DMS 273 (cell line): ENCODE measurements at regions not wholly inside any gene's neighbourhood (a gene's known extent, or its start where the extent isn't known, plus 50 kb on each side); places are given as distances from the start of the nearest gene placed in this dataset.

Source experiments
- DNase-seq: peaks from one replicate; lab custom pipeline; 2025; ENCODE audit not compliant: unreplicated experiment; lab: John Stamatoyannopoulos, UW

DNA sequence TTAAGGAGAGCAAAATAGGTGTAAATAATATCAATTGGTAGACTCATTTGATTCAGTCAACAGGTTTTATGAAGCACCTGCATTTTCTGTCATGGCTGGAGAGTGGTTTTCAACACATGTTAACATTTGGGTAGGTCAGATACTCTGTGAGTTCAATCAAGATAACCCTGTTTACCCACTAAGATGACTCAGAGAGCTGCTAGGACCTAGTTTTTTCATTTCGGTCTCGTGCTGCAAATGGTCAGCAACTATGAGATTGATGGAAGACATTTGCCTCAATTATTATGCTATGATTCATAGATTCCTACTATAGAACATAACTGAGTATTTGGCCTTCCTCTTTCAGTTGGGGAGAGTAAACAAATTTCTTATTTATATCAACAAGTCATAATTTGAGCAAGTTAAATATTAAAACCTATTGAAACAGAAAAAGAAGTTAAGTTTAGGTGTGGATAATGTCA is 391.4 kb upstream of the CITED2 start:
- no peak for DNase-seq

DNA sequence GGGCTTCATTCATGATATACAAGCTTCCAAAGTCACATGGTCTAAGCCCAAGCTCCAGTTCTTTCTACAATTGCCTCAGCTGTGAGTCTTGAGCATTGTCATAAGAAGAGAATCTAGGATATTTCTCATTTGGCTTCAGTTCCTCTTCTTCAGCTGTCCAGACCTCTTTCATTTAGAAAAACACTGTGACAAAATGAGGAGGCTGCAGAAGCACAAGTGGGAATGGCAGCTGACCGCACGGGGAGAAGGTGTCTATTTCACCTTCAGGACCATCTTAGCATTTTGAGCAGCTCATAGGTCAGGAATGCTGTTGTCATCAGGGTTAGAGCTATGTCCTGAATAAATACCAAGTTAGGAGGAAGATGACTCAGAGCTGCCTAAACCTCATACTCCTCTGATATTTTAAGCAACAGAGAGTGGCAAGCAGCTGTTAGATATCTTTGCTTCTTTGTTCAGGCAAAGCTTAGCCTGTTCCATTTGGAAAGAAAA is 390.1 kb upstream of the CITED2 start:
- DNase-seq: peak; percentile 16

DNA sequence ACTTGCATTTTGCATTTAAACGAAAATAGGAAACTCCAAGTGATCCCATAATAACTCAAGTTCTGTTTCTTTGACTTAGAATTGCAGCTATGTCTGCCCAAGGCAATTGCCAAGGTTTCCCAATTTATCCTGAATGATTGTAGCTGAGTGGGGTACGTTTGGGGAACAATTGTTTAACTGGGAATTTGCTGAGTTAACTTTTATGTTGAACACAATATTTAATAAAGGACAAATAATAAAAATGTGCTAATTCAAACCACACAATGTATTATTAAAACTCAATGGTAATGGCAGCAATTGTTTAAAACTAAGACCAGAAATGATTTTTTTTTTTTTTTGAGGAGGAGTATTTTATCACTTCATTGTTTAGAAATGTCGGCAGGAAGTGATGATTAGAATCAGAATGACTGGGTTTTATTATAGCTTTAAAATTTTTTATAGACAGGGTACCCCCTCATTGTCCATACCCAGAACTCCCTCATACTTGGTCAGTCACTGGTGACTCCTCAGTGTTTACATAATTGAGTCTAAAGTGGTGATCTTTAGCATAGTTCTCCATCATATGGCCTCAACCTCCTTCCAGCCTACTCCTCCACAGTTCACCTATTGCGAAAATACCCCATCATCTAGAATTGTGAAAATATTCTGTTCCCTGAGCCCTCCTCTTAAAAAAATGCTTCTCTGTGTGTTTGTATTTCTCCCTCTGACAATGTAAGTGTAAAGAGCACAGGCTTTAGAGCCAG is 389.2 kb upstream of the CITED2 start:
- DNase-seq: no peak

DNA sequence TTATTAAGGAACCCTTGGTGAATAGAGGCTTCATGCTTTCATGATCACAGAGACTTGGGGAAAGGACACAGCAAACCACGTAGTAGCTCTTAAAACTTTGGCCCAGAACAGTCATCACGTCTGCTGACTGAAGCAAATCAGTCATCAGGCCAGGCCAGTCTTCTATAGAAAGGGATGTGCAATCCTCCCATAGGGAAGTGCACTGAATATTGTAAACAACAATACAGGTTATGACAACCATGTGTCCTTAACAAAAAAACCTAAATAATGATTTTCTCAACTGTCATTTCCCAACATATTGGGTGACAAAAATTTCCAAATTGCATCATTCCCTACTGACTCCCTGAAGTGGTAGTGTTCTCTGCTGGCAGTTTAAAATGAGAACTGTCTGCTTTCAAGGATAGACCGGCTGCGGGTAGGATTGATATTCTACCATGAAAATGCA is 388.2 kb upstream of the CITED2 start:
- no peak for DNase-seq

DNA sequence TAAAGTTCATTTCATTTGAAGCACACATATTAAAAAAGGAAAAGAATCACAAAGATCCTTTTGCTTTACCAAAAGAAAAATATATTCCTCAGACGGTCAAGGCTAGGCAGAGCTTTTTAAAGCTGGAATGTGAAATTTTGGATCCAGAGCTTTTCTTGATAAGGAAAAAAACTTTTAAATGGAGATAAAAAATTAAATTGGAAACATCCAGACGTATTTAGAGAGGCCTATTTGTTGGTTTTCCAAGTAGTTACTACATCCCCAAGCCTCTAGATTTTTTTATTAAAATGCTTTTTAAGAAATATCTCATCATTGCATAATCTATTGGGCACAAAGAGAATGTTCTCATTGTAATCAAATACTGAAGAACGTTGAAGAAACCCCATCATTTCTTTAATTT is 385.7 kb upstream of the CITED2 start:
- DNase-seq: no peak

DNA sequence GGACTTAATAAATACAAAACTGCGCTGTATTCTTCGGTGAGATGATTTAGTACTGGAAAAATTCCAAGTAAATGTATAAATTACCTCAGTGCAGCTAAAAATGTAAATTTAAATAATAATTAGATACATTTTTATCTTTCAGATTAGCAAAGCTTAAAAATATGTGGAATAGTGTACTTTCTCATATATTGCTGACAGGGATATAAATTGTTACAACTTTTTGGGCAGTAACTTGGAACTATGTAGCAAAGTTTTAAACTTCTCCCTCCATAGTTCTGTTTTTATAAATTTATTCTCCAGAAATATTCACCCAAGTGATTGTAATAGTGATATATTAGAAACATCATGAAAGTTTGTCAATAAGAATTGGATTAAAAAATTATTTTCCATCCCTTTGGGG is 384.6 kb upstream of the CITED2 start:
- DNase-seq: no peak

DNA sequence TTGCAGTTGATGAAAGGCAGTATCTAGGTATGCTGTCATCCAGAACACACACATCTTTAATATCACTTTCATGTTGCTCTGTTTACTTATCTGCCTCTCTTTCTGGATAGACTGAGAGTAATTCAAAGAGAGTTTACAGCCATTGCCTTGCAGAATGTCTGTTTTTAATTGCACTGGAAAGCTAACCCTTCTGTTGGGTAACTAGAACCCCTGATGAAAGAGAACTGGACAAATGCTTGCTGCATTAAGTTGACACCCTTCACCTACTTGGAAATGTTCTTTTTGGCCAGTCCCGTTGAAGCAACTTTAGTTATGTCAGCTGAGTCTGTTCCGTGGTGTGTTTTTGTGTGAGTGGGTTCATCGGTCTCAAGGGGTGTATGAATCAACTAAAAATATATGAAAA is 383.8 kb upstream of the CITED2 start:
- DNase-seq: no peak

DNA sequence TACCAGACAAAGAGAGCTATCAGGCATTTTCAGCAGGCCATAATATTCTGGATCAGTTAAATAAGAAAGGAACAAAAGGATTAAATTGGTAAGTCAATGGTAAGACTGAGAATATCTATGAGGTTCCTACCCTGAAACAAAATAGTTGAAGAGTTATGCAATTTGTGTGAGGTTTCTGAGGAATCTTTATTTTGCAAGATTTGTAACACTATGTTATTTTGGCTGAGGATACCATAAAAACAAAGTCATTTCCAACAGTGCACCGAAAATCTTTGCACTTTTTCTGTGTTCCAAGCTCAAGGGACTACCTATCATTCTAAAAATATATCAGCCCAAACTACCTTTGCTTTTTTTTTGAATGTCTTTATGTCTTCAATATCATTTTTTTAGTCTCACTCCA is 383.3 kb upstream of the CITED2 start:
- no peak for DNase-seq

DNA sequence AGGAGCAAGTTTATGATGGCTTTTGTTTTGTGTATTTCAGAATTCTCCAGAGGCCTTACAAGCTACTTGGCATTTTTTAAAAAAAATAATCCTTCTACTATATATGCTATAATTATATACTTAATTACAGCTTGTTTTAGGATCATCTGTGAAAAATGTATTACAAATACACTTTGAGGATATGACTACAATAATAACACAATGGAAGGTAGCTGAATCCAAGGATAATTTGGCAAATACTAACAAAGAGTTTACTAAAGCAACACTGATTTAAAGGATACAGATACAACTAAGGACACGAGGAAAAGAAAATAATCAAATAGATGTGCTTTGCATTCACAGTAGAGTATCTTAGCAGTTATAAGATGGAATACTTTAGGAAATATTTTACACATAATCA is 381.9 kb upstream of the CITED2 start:
- DNase-seq: no peak

DNA sequence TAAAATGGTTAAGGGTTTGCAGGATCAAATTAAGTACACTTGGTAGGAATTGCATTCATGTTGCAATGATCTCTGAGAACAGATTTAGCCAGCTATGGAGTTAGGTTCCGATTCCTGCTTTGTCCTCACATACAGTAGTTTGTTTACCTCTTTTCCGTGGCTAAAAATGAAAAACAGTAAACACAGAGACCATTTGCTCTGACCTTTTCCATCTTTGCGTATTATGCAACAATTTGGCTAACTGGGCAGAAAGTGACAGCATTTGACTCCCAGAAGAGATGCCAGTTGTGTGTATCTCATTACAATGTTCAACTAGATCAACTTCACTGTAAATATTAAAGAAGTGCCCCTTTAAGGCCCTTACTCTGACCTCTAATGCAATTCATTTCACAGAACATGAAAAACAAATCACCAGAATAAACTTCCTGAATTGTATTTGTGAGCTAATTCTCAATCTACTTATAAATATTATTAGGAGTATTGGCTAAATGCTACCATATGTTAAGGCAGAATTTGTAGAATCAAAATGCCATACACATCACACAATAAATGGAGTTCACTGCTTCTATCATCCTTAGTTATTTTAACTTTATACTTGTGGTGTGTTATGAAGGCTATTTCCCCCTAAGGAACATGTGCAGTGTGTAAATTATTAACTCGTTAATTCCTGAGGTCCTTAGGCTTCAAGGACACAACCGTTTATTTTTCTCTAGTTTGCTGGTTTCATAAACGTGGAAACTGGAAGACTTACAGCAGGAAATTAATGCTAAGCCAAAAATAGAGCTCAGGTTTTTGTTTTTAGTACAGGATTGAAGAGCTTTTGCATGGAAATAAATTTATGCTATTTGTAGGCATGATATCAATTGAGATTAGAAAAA is 380.7 kb upstream of the CITED2 start:
- DNase-seq: no peak

DNA sequence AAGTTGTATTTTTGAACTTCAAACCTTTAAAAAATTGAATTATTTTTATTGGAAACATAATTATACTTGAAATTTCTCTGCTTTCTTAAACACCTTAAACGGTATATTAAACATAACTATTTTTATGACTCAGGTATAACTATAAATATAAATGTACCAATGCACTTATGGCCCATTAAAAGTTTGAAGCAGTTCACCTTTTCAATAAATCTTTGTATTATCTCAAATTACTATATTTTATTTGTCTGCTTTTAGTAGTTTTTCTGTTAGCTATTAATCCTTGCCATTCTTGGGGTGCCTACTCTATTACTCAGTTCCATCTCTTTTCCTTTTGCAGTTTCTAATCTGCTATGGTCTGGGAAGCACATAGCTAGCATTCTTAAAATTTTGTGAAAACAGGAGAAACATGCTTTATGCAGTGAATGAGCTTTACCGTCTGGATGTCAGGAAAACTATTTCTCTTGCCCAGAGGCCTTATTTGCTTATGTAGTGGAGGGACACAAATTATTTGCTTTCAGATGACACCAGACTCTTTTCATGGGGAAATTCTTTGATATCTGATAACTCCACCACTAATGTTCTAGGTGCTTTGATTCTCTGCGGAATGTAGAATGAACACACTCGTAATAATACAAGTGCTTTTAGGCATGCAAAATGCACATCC is 378.9 kb upstream of the CITED2 start:
- no peak for DNase-seq

DNA sequence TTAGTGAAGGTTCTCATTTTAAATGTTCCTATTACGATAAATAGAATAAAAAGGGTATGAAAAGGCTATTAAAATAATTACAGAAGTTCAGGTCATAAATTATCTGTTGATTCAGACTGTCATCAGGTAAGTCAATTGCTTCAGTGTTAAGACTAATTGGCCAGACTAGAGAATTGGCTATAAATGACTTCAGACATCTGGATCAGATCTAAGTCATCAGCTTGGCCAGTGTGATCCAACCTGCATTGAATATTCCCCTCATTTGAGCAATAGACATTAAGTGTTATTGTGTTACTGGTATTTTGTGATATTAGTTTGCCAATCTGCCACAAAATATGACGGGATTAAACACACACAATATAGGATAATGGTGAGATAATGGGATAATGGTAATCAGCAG is 377.6 kb upstream of the CITED2 start:
- no peak for DNase-seq

DNA sequence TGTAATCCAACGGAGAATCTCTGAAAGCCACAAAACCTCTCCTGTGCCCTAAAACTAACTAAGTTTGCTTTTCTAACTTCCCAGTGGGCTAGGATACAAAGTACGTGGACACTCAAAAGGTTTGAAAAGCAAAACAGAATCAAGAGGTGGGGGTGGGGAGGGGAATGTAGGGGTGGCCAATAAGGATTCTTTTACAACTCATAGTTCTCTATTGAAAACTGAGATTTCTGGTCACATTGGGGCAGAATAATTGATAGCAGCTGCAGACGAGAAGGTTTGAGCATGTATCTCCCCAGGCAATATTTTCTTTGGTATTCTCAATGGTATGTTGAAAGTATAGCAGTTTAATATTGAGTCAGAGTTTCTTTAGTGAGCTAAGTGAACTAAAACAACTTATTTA is 376.7 kb upstream of the CITED2 start:
- no peak for DNase-seq

DNA sequence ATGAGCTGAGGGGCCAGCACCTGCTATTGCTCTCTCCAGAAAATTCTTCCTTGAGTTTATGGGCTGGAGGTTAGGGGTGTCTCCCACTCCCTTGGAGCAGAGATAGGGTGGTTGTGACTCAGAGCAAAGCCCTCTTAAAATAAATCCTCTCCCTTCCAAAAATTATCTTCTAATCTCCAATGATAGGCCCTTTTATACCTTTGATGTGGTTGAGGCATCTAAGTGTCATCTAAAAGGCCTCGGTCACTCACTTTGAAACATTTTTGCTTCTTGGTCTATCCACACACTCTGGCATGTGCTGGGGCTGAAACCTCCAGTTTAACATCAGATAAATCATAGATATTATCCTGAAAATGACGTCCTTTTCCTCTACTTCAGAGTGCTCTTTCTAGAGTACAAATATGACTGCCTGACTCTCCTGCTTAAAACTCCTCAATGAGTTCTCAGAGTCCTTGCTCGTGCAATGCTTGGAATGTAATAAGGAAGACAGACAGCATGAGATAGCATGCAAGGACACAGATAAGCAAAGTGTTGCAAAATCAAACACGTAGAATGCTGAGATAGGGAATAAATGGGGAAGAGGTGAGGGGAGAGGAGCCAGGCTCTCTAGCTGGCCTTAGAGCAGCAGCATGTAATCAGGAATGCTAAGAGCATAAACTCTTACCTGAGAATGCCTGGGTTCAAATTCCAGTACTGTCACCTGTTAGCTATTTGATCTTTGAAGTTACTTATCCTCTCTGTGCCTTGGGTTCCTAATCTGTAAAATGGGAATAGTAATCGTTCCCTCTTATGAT is 374.1 kb upstream of the CITED2 start:
- DNase-seq: no peak

DNA sequence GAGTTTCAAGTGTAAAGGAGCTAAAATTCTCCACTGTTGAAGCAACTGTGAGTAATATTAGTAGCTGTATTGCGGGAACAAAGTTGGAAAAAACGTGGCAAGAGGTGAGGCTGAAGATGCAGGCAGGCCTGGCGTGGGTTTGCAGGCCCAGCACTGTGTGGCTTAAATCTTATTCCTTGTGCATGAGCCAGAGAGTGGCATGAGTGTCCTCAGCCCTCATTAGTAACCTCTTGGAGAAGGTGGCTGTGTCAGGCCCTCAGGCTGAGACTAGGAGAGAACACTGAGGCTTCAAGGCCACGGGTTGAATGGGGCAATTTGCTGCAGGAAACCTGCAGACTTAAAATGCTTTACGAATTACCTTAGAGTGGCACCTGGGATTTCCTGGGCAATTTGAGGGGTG is 372.7 kb upstream of the CITED2 start:
- DNase-seq: no peak

DNA sequence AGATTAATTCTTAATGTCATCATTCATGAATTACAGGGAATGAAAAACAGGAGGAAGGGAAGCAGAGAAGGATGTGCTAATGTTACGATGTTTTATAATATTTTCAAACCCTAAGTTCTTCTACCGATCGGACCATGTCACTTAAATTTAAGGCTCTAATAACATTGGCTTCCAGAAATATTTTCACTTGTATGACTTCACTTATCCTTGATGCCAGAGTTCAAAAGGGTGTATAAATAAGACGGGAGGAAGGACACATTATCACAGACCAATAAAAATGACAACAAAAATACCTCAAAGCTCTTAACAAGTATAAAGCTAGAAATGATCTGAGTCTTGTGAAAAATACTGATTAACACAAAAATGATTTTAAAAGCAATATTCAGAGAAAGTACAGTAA is 370.4 kb upstream of the CITED2 start:
- no peak for DNase-seq

DNA sequence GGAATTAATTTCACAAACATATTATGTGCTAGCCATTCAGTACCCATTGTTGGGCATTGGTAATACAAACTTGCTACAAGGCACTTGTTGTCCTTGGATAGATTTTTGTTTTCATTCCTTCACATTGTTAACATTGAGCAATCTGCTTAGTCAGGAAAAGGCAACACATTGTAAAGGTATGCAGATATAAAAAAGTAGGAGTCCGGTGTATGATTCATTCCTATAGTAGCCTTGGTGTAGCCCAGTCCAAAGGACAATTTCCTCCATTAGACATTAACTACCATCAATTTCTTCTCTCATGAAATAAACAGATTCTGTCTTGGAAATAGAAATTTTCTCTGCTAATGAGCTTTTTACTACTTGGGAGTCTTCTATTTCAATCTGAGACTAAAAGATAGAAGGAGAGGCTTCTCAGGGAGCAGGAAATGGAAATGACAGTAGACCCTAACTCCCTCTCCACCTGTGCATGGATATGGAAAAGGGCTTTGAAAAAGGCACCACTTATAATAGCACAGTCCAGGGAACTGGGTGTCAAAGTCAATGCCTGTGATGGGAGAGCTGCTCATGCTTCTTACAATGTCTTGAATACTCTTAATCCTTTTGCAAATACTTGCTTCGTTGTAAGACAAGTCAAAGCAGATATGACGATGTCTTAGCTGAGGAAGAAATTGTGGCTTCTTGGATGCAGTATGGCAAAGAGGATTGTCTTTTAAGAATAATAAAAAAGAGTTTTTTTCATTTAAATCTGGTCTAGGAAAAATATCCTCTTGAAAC is 369.4 kb upstream of the CITED2 start:
- no peak for DNase-seq

DNA sequence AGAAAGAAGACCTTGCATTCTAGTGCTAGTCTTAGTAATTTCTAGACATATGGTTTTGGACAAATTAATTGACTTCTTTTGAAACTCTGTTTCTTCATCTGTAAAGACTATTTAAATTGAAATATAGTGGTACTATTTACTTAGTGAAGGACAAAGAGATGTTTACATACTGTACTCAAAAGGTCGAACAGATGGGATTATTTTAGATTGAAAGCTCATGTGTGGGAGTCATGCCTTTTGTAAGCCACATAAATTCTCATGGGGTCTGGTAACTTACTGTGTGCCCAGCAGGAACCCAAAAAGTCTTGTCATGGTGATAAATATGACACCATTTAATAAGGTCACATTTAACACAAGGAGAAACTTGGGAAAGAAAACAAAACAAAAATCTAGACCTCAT is 368.2 kb upstream of the CITED2 start:
- peak; percentile 44 for DNase-seq

DNA sequence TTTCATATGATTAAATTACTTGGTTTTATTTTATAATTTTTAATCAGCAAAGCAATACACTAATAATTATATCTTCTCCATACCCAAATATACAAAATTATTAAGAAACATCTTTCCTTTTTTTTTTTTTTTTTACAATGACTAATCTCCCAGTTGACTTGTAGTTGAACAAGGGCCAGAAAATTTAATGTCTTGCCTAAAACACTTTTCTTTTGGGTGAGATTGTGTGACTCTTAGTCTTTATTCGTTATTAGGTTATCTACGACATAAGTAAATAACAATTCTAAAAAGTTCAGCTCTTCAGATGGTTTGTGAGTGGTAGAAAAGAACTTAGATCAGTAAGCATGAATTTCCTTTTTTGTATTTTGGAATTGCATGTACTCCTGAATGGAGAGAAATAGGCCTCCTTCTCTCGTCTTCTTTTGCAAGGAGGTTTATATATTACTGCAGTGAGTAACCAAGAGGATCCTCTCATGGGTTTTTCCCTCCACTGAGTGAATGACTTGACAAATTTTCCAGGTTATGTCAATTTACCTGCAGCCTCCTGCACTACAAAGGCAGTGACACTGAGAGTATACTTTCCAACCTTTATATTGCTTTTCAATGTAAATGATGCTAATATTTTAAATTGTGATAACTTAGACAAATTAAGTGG is 364.5 kb upstream of the CITED2 start:
- no peak for DNase-seq
